ENCODE measurements at regions not wholly inside any gene's neighbourhood (a gene's known extent, or its start where the extent isn't known, plus 50 kb on each side); places are given as distances from the start of the nearest gene placed in this dataset.

GRCh38 chr13:59521549-59521948, 642.2 kb downstream of the DIAPH3 start:
- no peak for TF ChIP-seq ZNF274 (IDR thresholded peaks at IDR 0.05; ENCODE audit: low read depth, low read length)
- TF ChIP-seq YY1 (IDR thresholded peaks at IDR 0.05; ENCODE audit: insufficient read depth, insufficient read length), result no peak
- no peak for TF ChIP-seq SUZ12 (IDR thresholded peaks at IDR 0.05; ENCODE audit: extremely low read depth, insufficient read depth, insufficient read length)

Data from NT2/D1 (cell line).